OCI-LY1 (cell line): ENCODE measurements at regions not wholly inside any gene's neighbourhood (a gene's known extent, or its start where the extent isn't known, plus 50 kb on each side); places are given as distances from the start of the nearest gene placed in this dataset.

Experiments
- H2AFZ ChIP-seq: fragments of 200-600 bp; sonication (generic), shearing (Covaris generic); 2 replicates; pipeline ENCODE4 v1.6.0; 2014; ENCODE audit warnings: antibody characterized with exemption, mild to moderate bottlenecking, low read length
- H3F3A ChIP-seq: fragments of 200-600 bp; sonication (generic), shearing (Covaris generic); 2 replicates; pipeline ENCODE4 v1.6.0; 2014; ENCODE audit warnings: mild to moderate bottlenecking, antibody characterized with exemption, low read length, moderate library complexity; ENCODE audit not compliant: insufficient read depth
- H3K27ac ChIP-seq: fragments of 200-600 bp; sonication (generic); 2 replicates; pipeline ENCODE4 v1.5.1; 2014; ENCODE audit warnings: low read length, mixed run types, mild to moderate bottlenecking, low read depth; ENCODE audit not compliant: poor library complexity, severe bottlenecking
- H3K27me3 ChIP-seq: fragments of 200-600 bp; sonication (generic); 2 replicates; pipeline ENCODE4 v1.6.0; 2014; ENCODE audit warnings: antibody characterized with exemption, mild to moderate bottlenecking, low read length, moderate library complexity; ENCODE audit not compliant: insufficient read depth
- H3K36me3 ChIP-seq: fragments of 200-600 bp; sonication (generic); 2 replicates; pipeline ENCODE4 v1.6.1; 2014; ENCODE audit warnings: mild to moderate bottlenecking, antibody characterized with exemption, low read length, moderate library complexity, mixed read lengths; ENCODE audit not compliant: insufficient read depth
- H3K4me1 ChIP-seq: fragments of 200-600 bp; sonication (generic); 2 replicates; pipeline ENCODE4 v1.5.1; 2014; ENCODE audit warnings: mild to moderate bottlenecking, low read length, moderate library complexity; ENCODE audit not compliant: insufficient read depth, severe bottlenecking
- H3K4me2 ChIP-seq: fragments of 200-600 bp; sonication (generic), shearing (Covaris generic); 2 replicates; pipeline ENCODE4 v1.6.1; 2014; ENCODE audit warnings: low read length
- H3K4me3 ChIP-seq: fragments of 200-600 bp; sonication (generic); 2 replicates; pipeline ENCODE4 v1.5.1; 2014; ENCODE audit warnings: low read length, low read depth, mild to moderate bottlenecking, mixed read lengths; ENCODE audit not compliant: poor library complexity, severe bottlenecking
- H3K79me2 ChIP-seq: fragments of 200-600 bp; shearing (Covaris generic); 2 replicates; pipeline ENCODE4 v1.6.1; 2016; ENCODE audit warnings: mixed run types, low read length, mixed read lengths; ENCODE audit not compliant: insufficient read depth
- H3K9ac ChIP-seq: fragments of 200-600 bp; sonication (generic), shearing (Covaris generic); 2 replicates; pipeline ENCODE4 v1.6.1; 2014; ENCODE audit warnings: mild to moderate bottlenecking, low read length, mixed read lengths
- H3K9me2 ChIP-seq: fragments of 200-600 bp; sonication (generic), shearing (Covaris generic); 2 replicates; pipeline ENCODE4 v1.6.1; 2014; ENCODE audit warnings: low read depth, mild to moderate bottlenecking, low read length, mixed read lengths
- H3K9me3 ChIP-seq: fragments of 200-600 bp; shearing (Covaris generic); 2 replicates; pipeline ENCODE4 v1.6.1; 2014; ENCODE audit warnings: low read length, mixed read lengths
- H4K20me1 ChIP-seq: fragments of 200-600 bp; sonication (generic), shearing (Covaris generic); 2 replicates; pipeline ENCODE4 v1.6.0; 2016; ENCODE audit warnings: mild to moderate bottlenecking, low read length; ENCODE audit not compliant: insufficient read depth
- CTCF ChIP-seq: fragments of 200-600 bp; sonication (generic), shearing (Covaris generic); IDR thresholded peaks from 2 replicates; pipeline ENCODE4 v1.5.1; 2017; ENCODE audit warnings: mild to moderate bottlenecking, antibody characterized with exemption, low read length, moderate library complexity, mixed read lengths
- EZH2 ChIP-seq: fragments of 200-600 bp; sonication (generic), shearing (Covaris generic); IDR thresholded peaks from 2 replicates; pipeline ENCODE4 v1.8.0; 2017; ENCODE audit warnings: borderline replicate concordance, mixed run types, mild to moderate bottlenecking, antibody characterized with exemption, low read length, moderate library complexity, mixed read lengths

- no peaks in the 10 kb centered on the region for H3K9me2 ChIP-seq
Measured at GRCh38 chr7:27375958-27376357, 133.4 kb downstream of the EVX1 start.

GRCh38 chr7:27377988-27378387, 135.4 kb downstream of the EVX1 start:
- TF ChIP-seq EZH2 (no peak), CTCF (peak; percentile 34)
- no peaks in the 10 kb centered on the region for H3K79me2 ChIP-seq
- H4K20me1 ChIP-seq = no peaks in the 10 kb centered on the region
- H3K27ac ChIP-seq = no peak overlapping the region
- no peaks in the 10 kb centered on the region for H3K36me3 ChIP-seq
- no peaks in the 10 kb centered on the region for H3K4me1 ChIP-seq
- no peaks in the 10 kb centered on the region; the same call in 1 of the 2 replicates for H3K27me3 ChIP-seq
- H3K4me2 ChIP-seq = no peak overlapping the region
- no peak overlapping the region for H3K9ac ChIP-seq
- H3K9me3 ChIP-seq = no peaks in the 10 kb centered on the region
- H3K4me3 ChIP-seq = no peak overlapping the region
- H3K9me2 ChIP-seq = no peaks in the 10 kb centered on the region
- H3F3A ChIP-seq = no peaks in the 10 kb centered on the region
- H2AFZ ChIP-seq = no peak overlapping the region

More at GRCh38 chr7:27375958-27376357, 133.4 kb downstream of the EVX1 start:
- no peaks in the 10 kb centered on the region for H3K79me2 ChIP-seq
- H3K4me3 ChIP-seq = no peak overlapping the region
- H4K20me1 ChIP-seq = no peaks in the 10 kb centered on the region
- H3K9me3 ChIP-seq = no peaks in the 10 kb centered on the region
- H3K4me1 ChIP-seq = no peaks in the 10 kb centered on the region
- H3F3A ChIP-seq = no peaks in the 10 kb centered on the region
- no peak for TF ChIP-seq CTCF
- TF ChIP-seq EZH2 = no peak
- H3K27me3 ChIP-seq = no peaks in the 10 kb centered on the region; the same call in 1 of the 2 replicates
- no peak overlapping the region for H3K27ac ChIP-seq
- H3K36me3 ChIP-seq = no peaks in the 10 kb centered on the region
- no peak overlapping the region for H3K4me2 ChIP-seq
- H2AFZ ChIP-seq = no peak overlapping the region
- no peak overlapping the region for H3K9ac ChIP-seq

- no peak overlapping the region for H2AFZ ChIP-seq
- H3K9me3 ChIP-seq = no peaks in the 10 kb centered on the region
- no peaks in the 10 kb centered on the region for H3K27me3 ChIP-seq
- H3K9ac ChIP-seq = no peak overlapping the region
- H3K4me2 ChIP-seq = no peak overlapping the region
- H3F3A ChIP-seq = no peaks in the 10 kb centered on the region
- H3K27ac ChIP-seq = no peak overlapping the region
- no peaks in the 10 kb centered on the region for H3K79me2 ChIP-seq
- no peaks in the 10 kb centered on the region for H4K20me1 ChIP-seq
- H3K4me1 ChIP-seq = no peaks in the 10 kb centered on the region
- no peaks in the 10 kb centered on the region for H3K9me2 ChIP-seq
- H3K36me3 ChIP-seq = no peaks in the 10 kb centered on the region
- TF ChIP-seq EZH2 (no peak), CTCF (no peak)
- no peak overlapping the region for H3K4me3 ChIP-seq
Measured at GRCh38 chr7:27382307-27382706, 139.7 kb downstream of the EVX1 start.
